ENCODE measurements at regions not wholly inside any gene's neighbourhood (a gene's known extent, or its start where the extent isn't known, plus 50 kb on each side); places are given as distances from the start of the nearest gene placed in this dataset.

- H4K20me1 ChIP-seq (ENCODE audit: insufficient read depth, low read length): no peaks in the 10 kb centered on the region
- CTCF ChIA-PET (ENCODE audit: unreplicated experiment): no interaction called here
- no peaks in the 10 kb centered on the region for H3K9me2 ChIP-seq (ENCODE audit: insufficient read depth, low read length)
- intact Hi-C loops (cut with micrococcal nuclease; ENCODE audit: unreplicated experiment): no loop called here
- H3K27ac ChIP-seq (ENCODE audit: low read depth, low read length, poor library complexity, severe bottlenecking): no peak overlapping the region
- H2AFZ ChIP-seq (ENCODE audit: low read length): no peak overlapping the region
- H3K9me3 ChIP-seq (ENCODE audit: low read length): no peaks in the 10 kb centered on the region
- H3K36me3 ChIP-seq (ENCODE audit: insufficient read depth, low read length): no peaks in the 10 kb centered on the region
- no peak overlapping the region for H3K4me2 ChIP-seq (ENCODE audit: low read length)
- TF ChIP-seq CTCF (conservative IDR thresholded peaks at IDR 0.05; ENCODE audit: low read length): no peak
- TF ChIP-seq EZH2phosphoT487 (IDR thresholded peaks at IDR 0.05; ENCODE audit: borderline replicate concordance, low read depth, low read length): no peak
- POLR2A ChIA-PET: no interaction called here
- no peak for DNase-seq (ENCODE audit: low spot score)
- H3K79me2 ChIP-seq (ENCODE audit: insufficient read depth, low read depth, low read length): no peaks in the 10 kb centered on the region
- H3K4me1 ChIP-seq (ENCODE audit: insufficient read depth, low read length, poor library complexity, severe bottlenecking): no peaks in the 10 kb centered on the region
- BruUV-seq (replicated peaks): no TSS peak
- no peak overlapping the region for H3K4me3 ChIP-seq (ENCODE audit: low read depth, low read length, poor library complexity, severe bottlenecking)
These were observed 138.1 kb downstream of the ATG4C start for GRCh38 chr1:62922006-62922405.

GRCh38 chr1:62924983-62925790 lies 141.3 kb downstream of the ATG4C start:
- Histone ChIP-seq H3K4me2 (ENCODE audit: low read length) (no peak overlapping the region), H3K4me1 (ENCODE audit: insufficient read depth, low read length, poor library complexity, severe bottlenecking) (no peaks in the 10 kb centered on the region), H3K79me2 (ENCODE audit: insufficient read depth, low read depth, low read length) (no peaks in the 10 kb centered on the region), H3K4me3 (ENCODE audit: low read depth, low read length, poor library complexity, severe bottlenecking) (no peak overlapping the region), H3K9me2 (ENCODE audit: insufficient read depth, low read length) (no peaks in the 10 kb centered on the region), H3K36me3 (ENCODE audit: insufficient read depth, low read length) (no peaks in the 10 kb centered on the region), H2AFZ (ENCODE audit: low read length) (no peak overlapping the region), H3K9me3 (ENCODE audit: low read length) (no peaks in the 10 kb centered on the region), H4K20me1 (ENCODE audit: insufficient read depth, low read length) (no peaks in the 10 kb centered on the region), H3K27ac (ENCODE audit: low read depth, low read length, poor library complexity, severe bottlenecking) (no peak overlapping the region)
- POLR2A ChIA-PET: no interaction called here
- TF ChIP-seq CTCF (conservative IDR thresholded peaks at IDR 0.05; ENCODE audit: low read length) (no peak), EZH2phosphoT487 (IDR thresholded peaks at IDR 0.05; ENCODE audit: borderline replicate concordance, low read depth, low read length) (no peak)
- intact Hi-C loops (cut with micrococcal nuclease; ENCODE audit: unreplicated experiment): no loop called here
- CTCF ChIA-PET (ENCODE audit: unreplicated experiment): no interaction called here
- no peak for DNase-seq (ENCODE audit: low spot score)
- no TSS peak for BruUV-seq (replicated peaks)

GRCh38 chr1:62926681-62927252 lies 142.8 kb downstream of the ATG4C start:
- intact Hi-C loops (cut with micrococcal nuclease; ENCODE audit: unreplicated experiment): no loop called here
- Histone ChIP-seq H3K27ac (ENCODE audit: low read depth, low read length, poor library complexity, severe bottlenecking) (no peak overlapping the region), H3K4me3 (ENCODE audit: low read depth, low read length, poor library complexity, severe bottlenecking) (no peak overlapping the region), H3K9me2 (ENCODE audit: insufficient read depth, low read length) (no peaks in the 10 kb centered on the region), H3K9me3 (ENCODE audit: low read length) (no peaks in the 10 kb centered on the region), H2AFZ (ENCODE audit: low read length) (no peak overlapping the region), H3K79me2 (ENCODE audit: insufficient read depth, low read depth, low read length) (no peaks in the 10 kb centered on the region), H3K4me2 (ENCODE audit: low read length) (no peak overlapping the region), H3K36me3 (ENCODE audit: insufficient read depth, low read length) (no peaks in the 10 kb centered on the region), H3K4me1 (ENCODE audit: insufficient read depth, low read length, poor library complexity, severe bottlenecking) (no peaks in the 10 kb centered on the region), H4K20me1 (ENCODE audit: insufficient read depth, low read length) (no peaks in the 10 kb centered on the region)
- CTCF ChIA-PET (ENCODE audit: unreplicated experiment): no interaction called here
- TF ChIP-seq CTCF (conservative IDR thresholded peaks at IDR 0.05; ENCODE audit: low read length): peak; percentile 50
- no peak for TF ChIP-seq EZH2phosphoT487 (IDR thresholded peaks at IDR 0.05; ENCODE audit: borderline replicate concordance, low read depth, low read length)
- no TSS peak for BruUV-seq (replicated peaks)
- POLR2A ChIA-PET: no interaction called here
- no peak for DNase-seq (ENCODE audit: low spot score)

All from OCI-LY7 (cell line).